OCI-LY7 (cell line): ENCODE measurements at regions not wholly inside any gene's neighbourhood (a gene's known extent, or its start where the extent isn't known, plus 50 kb on each side); places are given as distances from the start of the nearest gene placed in this dataset.

Experiments
- BruUV-seq: library from RNA; stranded (reverse); fragments of 400-500 nt; replicated peaks from 2 replicates; lab custom pipeline; 2021; lab: Mats Ljungman, UMichigan
- CTCF ChIA-PET: fragments of 300-600 bp; sonication (Branson Sonifier 250); formaldehyde crosslinking; loops from one replicate; lab custom pipeline; 2022; ENCODE audit warnings: antibody characterized with exemption; ENCODE audit not compliant: unreplicated experiment; lab: Charles Lee
- POLR2A ChIA-PET: fragments of 300-600 bp; sonication (Branson Sonifier 250); formaldehyde crosslinking; loops from one replicate; lab custom pipeline; 2022; ENCODE audit warnings: antibody characterized with exemption; lab: Charles Lee
- DNase-seq: peaks from one replicate; pipeline ENCODE4 v3.0.0-alpha.2; 2015; ENCODE audit warnings: low spot score
- H2AFZ ChIP-seq: fragments of 200-600 bp; sonication (generic), shearing (Covaris generic); 2 replicates; pipeline ENCODE4 v1.6.1; 2014; ENCODE audit warnings: mild to moderate bottlenecking, antibody characterized with exemption, low read length, moderate library complexity
- H3K27ac ChIP-seq: fragments of 200-600 bp; sonication (generic); 2 replicates; pipeline ENCODE4 v1.5.1; 2014; ENCODE audit warnings: mixed run types, low read depth, mild to moderate bottlenecking, moderate library complexity, low read length, inconsistent platforms; ENCODE audit not compliant: poor library complexity, severe bottlenecking
- H3K36me3 ChIP-seq: fragments of 200-600 bp; sonication (generic); 2 replicates; pipeline ENCODE4 v1.6.1; 2014; ENCODE audit warnings: mild to moderate bottlenecking, antibody characterized with exemption, low read length, moderate library complexity, mixed read lengths; ENCODE audit not compliant: insufficient read depth
- H3K4me1 ChIP-seq: fragments of 200-600 bp; sonication (generic); 2 replicates; pipeline ENCODE4 v1.5.1; 2014; ENCODE audit warnings: mild to moderate bottlenecking, low read length; ENCODE audit not compliant: insufficient read depth, poor library complexity, severe bottlenecking
- H3K4me2 ChIP-seq: fragments of 200-600 bp; sonication (generic); 2 replicates; pipeline ENCODE4 v1.6.1; 2014; ENCODE audit warnings: mild to moderate bottlenecking, low read length
- H3K4me3 ChIP-seq: fragments of 200-600 bp; sonication (generic); 2 replicates; pipeline ENCODE4 v1.5.1; 2014; ENCODE audit warnings: mild to moderate bottlenecking, low read depth, low read length; ENCODE audit not compliant: poor library complexity, severe bottlenecking
- H3K79me2 ChIP-seq: fragments of 200-600 bp; sonication (generic); 2 replicates; pipeline ENCODE4 v1.6.1; 2016; ENCODE audit warnings: low read depth, mild to moderate bottlenecking, low read length, moderate library complexity, mixed read lengths; ENCODE audit not compliant: insufficient read depth
- H3K9me2 ChIP-seq: fragments of 200-600 bp; sonication (generic); 2 replicates; pipeline ENCODE4 v1.6.1; 2016; ENCODE audit warnings: mild to moderate bottlenecking, low read length, mixed read lengths; ENCODE audit not compliant: insufficient read depth
- H3K9me3 ChIP-seq: fragments of 200-600 bp; sonication (generic); 2 replicates; pipeline ENCODE4 v1.6.1; 2014; ENCODE audit warnings: mild to moderate bottlenecking, mixed run types, low read length, mixed read lengths
- H4K20me1 ChIP-seq: fragments of 200-600 bp; sonication (generic); 2 replicates; pipeline ENCODE4 v1.6.1; 2014; ENCODE audit warnings: mild to moderate bottlenecking, antibody characterized with exemption, low read length, moderate library complexity, mixed read lengths; ENCODE audit not compliant: insufficient read depth
- EZH2phosphoT487 ChIP-seq: fragments of 200-600 bp; sonication (generic); IDR thresholded peaks from 2 replicates; pipeline ENCODE4 v1.6.1; 2018; ENCODE audit warnings: low read depth, borderline replicate concordance, mild to moderate bottlenecking, mixed run types, antibody characterized with exemption, low read length, moderate library complexity, mixed read lengths
- intact Hi-C: fragments of 100-400 bp; cut with micrococcal nuclease; formaldehyde crosslinking; loops from one replicate; pipeline ENCODE4 v1.10.0; 2022; ENCODE audit not compliant: unreplicated experiment
- TF ChIP-seq, protein P1 (sequence below): fragments of 200-600 bp; sonication (generic); conservative IDR thresholded peaks from 2 replicates; pipeline ENCODE4 v1.5.1; 2014; ENCODE audit warnings: mild to moderate bottlenecking, antibody characterized with exemption, low read length, moderate library complexity, mixed read lengths

DNA sequence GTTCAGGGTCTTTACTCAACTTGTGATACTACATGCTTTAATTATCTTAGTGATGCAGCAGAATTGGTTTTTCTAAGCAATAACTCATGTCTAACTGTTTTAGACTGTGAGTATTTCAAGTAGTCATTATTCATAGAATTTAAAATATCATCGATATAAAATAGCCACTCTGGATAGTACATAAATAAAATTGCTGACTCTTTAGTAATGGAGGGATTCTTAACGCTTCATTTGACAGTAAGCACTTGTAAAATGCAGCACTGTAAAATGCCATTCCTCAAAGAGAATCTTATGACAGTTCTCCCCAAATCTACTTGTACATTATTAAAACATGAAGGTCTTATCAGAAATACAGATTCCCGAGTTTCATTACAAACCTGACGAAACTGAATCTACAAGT is 262.8 kb upstream of the LRFN5 start:
- no peak for TF ChIP-seq EZH2phosphoT487
- TF ChIP-seq, protein P1, sequence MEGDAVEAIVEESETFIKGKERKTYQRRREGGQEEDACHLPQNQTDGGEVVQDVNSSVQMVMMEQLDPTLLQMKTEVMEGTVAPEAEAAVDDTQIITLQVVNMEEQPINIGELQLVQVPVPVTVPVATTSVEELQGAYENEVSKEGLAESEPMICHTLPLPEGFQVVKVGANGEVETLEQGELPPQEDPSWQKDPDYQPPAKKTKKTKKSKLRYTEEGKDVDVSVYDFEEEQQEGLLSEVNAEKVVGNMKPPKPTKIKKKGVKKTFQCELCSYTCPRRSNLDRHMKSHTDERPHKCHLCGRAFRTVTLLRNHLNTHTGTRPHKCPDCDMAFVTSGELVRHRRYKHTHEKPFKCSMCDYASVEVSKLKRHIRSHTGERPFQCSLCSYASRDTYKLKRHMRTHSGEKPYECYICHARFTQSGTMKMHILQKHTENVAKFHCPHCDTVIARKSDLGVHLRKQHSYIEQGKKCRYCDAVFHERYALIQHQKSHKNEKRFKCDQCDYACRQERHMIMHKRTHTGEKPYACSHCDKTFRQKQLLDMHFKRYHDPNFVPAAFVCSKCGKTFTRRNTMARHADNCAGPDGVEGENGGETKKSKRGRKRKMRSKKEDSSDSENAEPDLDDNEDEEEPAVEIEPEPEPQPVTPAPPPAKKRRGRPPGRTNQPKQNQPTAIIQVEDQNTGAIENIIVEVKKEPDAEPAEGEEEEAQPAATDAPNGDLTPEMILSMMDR = no peak

DNA sequence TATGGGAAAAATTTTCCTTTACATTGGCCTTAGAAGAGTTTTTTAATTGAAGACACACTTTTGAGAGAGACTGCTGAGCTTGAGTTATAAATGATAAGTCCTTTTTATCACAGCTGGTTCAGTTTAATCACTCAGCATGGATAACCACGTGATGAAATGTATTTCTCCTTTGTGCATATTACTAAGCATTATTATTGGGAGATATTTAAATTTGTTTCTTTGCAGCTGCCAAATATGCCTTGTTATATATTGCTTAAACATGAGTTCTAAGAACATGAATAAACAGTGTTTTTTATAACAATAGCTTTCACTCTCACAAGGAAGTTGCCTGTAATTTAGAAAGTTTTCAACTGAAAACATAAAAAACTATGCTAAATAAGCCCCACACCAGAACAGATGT is 293.5 kb upstream of the LRFN5 start:
- Histone ChIP-seq H3K9me3 (0 out of 2 replicates have a peak, but pooled peaks cover 4% of the 10 kb centered on the region), H3K9me2 (no peaks in the 10 kb centered on the region), H3K4me2 (no peak overlapping the region), H3K79me2 (no peaks in the 10 kb centered on the region), H4K20me1 (no peaks in the 10 kb centered on the region), H3K4me3 (no peak overlapping the region), H2AFZ (no peak overlapping the region), H3K4me1 (no peaks in the 10 kb centered on the region), H3K36me3 (no peaks in the 10 kb centered on the region), H3K27ac (no peak overlapping the region)
- intact Hi-C loops = no loop called here
- ChIA-PET POLR2A (no interaction called here), CTCF (interaction anchor here (0.5 kb wide), 1 partner anchor 69 kb away, joined by 3 read pairs; no protein-coding TSS in a partner anchor)
- BruUV-seq = no TSS peak
- DNase-seq = no peak
- TF ChIP-seq EZH2phosphoT487 = no peak
- TF ChIP-seq, protein P1 = no peak

More for the DNA sequence above, 262.8 kb upstream of the LRFN5 start:
- H2AFZ ChIP-seq = no peak overlapping the region
- no peaks in the 10 kb centered on the region for H3K9me2 ChIP-seq
- H3K79me2 ChIP-seq = no peaks in the 10 kb centered on the region
- H3K27ac ChIP-seq = no peak overlapping the region
- H3K9me3 ChIP-seq = no peaks in the 10 kb centered on the region
- no peak overlapping the region for H3K4me2 ChIP-seq
- BruUV-seq = no TSS peak
- no peaks in the 10 kb centered on the region for H3K4me1 ChIP-seq
- H3K36me3 ChIP-seq = no peaks in the 10 kb centered on the region
- no peak for DNase-seq
- no peak overlapping the region for H3K4me3 ChIP-seq
- CTCF ChIA-PET = no interaction called here
- intact Hi-C loops = no loop called here
- H4K20me1 ChIP-seq = no peaks in the 10 kb centered on the region
- POLR2A ChIA-PET = no interaction called here

DNA sequence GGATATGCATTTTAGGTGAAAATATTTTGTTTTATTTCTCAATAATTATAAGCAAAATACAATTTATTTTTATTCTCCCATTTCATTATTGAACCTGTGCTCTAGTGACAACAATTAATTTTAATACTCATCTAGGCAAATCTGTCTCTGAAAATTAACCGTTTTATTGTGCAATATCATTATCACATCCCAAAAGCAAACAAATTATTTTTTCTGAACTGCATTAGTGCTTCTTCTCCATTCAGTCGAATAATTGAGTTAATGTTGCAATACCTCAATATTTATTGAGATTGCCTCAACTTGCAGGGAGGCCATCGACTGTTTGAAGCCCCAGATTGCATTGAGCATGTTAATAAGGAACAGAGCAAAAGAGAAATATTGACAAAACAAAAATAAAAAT is 303.2 kb upstream of the LRFN5 start:
- H3K9me3 ChIP-seq = no peaks in the 10 kb centered on the region
- intact Hi-C loops = no loop called here
- no peaks in the 10 kb centered on the region for H3K79me2 ChIP-seq
- no TSS peak for BruUV-seq
- no peak overlapping the region for H3K4me2 ChIP-seq
- H4K20me1 ChIP-seq = no peaks in the 10 kb centered on the region
- H3K27ac ChIP-seq = no peak overlapping the region
- no peaks in the 10 kb centered on the region for H3K9me2 ChIP-seq
- POLR2A ChIA-PET = no interaction called here
- no peaks in the 10 kb centered on the region for H3K36me3 ChIP-seq
- no peaks in the 10 kb centered on the region for H3K4me1 ChIP-seq
- no peak for DNase-seq
- no peak overlapping the region for H3K4me3 ChIP-seq
- TF ChIP-seq, protein P1 = no peak
- no peak for TF ChIP-seq EZH2phosphoT487
- H2AFZ ChIP-seq = no peak overlapping the region
- CTCF ChIA-PET = no interaction called here
